Testis (tissue), 2 donors: ENCODE measurements at regions not wholly inside any gene's neighbourhood (a gene's known extent, or its start where the extent isn't known, plus 50 kb on each side); places are given as distances from the start of the nearest gene placed in this dataset.

Experiments used
- POLR2A ChIP-seq: fragments of 450-650 bp; IDR thresholded peaks from one replicate; pipeline ENCODE4 v1.6.1; 2017; ENCODE audit warnings: antibody characterized with exemption, mild to moderate bottlenecking, moderate library complexity
- TF ChIP-seq, protein P1 (sequence below), 3 experiments: fragments of 450-650 bp in 2 of 3; fragments of 200-600 bp in 1 of 3; sonication (generic) in 1 of 3; IDR thresholded peaks; one replicate each; pipeline ENCODE4 v1.5.1; 2016 to 2019; ENCODE audit warnings: antibody characterized with exemption in 3 of 3, mild to moderate bottlenecking in 2 of 3, moderate library complexity in 1 of 3

DNA sequence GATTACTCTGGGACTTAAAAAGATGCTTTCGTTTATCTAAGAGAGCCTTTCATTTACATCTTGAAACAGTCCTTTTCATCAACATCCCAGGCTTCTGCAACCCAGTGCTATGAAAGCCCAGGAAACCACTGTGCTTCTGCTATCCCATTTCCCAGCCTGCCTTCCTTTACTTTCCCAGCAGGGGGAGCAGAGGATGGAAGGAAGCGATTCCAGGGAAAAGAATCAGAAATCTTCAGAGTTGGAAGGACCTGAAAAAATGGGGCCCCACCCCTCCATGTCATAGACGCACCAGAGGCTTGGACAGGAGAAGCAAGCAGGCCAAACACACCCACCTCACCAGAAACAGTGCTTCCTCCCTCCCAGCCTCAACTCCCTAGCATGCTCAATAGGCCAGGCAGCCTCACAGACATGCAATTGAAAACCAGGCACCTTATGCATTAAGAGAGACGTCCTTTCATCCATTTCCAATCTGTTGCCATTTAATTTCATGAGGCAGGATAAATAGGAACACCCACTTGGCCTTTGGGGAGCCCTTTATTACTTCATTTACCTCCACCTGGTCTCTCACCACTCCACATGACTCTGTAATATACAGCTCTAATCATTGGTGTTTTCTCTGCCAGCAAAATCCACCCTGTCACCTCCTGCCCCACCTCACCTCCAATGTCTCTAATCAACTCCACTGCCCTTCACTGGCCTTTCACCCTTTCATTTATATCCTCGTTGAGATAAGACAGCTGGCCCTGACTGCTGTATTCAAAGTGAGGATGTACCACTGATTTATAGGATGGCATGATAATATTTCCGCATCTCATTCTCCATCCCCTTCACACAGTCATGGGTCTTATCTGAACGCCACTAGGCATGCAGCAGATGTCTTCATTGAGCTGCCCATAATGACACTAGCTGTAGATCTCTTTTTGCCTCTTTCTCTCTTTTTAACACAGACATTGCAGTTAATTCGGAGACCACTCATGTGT lies 583.9 kb downstream of the NTRK3 start:
- TF ChIP-seq, protein P1, sequence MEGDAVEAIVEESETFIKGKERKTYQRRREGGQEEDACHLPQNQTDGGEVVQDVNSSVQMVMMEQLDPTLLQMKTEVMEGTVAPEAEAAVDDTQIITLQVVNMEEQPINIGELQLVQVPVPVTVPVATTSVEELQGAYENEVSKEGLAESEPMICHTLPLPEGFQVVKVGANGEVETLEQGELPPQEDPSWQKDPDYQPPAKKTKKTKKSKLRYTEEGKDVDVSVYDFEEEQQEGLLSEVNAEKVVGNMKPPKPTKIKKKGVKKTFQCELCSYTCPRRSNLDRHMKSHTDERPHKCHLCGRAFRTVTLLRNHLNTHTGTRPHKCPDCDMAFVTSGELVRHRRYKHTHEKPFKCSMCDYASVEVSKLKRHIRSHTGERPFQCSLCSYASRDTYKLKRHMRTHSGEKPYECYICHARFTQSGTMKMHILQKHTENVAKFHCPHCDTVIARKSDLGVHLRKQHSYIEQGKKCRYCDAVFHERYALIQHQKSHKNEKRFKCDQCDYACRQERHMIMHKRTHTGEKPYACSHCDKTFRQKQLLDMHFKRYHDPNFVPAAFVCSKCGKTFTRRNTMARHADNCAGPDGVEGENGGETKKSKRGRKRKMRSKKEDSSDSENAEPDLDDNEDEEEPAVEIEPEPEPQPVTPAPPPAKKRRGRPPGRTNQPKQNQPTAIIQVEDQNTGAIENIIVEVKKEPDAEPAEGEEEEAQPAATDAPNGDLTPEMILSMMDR (IDR thresholded peaks at IDR 0.05) = peak in 2 of 3 experiments; percentile 54 to 64
- no peak for TF ChIP-seq POLR2A
